Left lobe of liver (tissue), 2 donors: ENCODE measurements at regions not wholly inside any gene's neighbourhood (a gene's known extent, or its start where the extent isn't known, plus 50 kb on each side); places are given as distances from the start of the nearest gene placed in this dataset.

Source experiments
- ATAC-seq: fragments of 200-7000 bp; cut with Tn5 transposase; one replicate; pipeline ENCODE4 v1.9.1; 2020; ENCODE audit warnings: mild to moderate bottlenecking, moderate library complexity
- DNase-seq: peaks from one replicate; pipeline ENCODE4 v3.0.0-alpha.2; 2020; ENCODE audit warnings: low spot score
- donor health status: DM: no; HTN: no; CAD: no; lungs with moderate emphysema.
- donor health status: DM: no; HTN: yes; CAD: no.

GRCh38 chr17:34527908-34528470 lies 51.4 kb upstream of the TMEM132E start:
- no peak for ATAC-seq

GRCh38 chr17:34527136-34527907 lies 52.1 kb upstream of the TMEM132E start:
- no peak for DNase-seq
- ATAC-seq, result no peak

More at GRCh38 chr17:34527908-34528470, 51.4 kb upstream of the TMEM132E start:
- DNase-seq, result no peak

- ATAC-seq, result no peak
- no peak for DNase-seq
These were observed 53.7 kb upstream of the TMEM132E start for GRCh38 chr17:34525651-34526050.

- ATAC-seq (no peak), DNase-seq (no peak)
These were observed 57.4 kb upstream of the TMEM132E start for GRCh38 chr17:34521955-34522354.

- ATAC-seq (peak; percentile 27), DNase-seq (no peak)
These were observed 60.1 kb upstream of the TMEM132E start for GRCh38 chr17:34519282-34519681.

- ATAC-seq (no peak), DNase-seq (no peak)
These were observed 62.0 kb upstream of the TMEM132E start for GRCh38 chr17:34517406-34517805.

- ATAC-seq, result no peak
- DNase-seq, result no peak
These were observed 67.5 kb upstream of the TMEM132E start for GRCh38 chr17:34511931-34512330.

- ATAC-seq (no peak), DNase-seq (no peak)
These were observed 68.1 kb upstream of the TMEM132E start for GRCh38 chr17:34511265-34511664.

- ATAC-seq, result no peak
- no peak for DNase-seq
These were observed 74.4 kb upstream of the TMEM132E start for GRCh38 chr17:34504814-34505484.

GRCh38 chr17:34503528-34504195 lies 75.7 kb upstream of the TMEM132E start:
- ATAC-seq, result peak; percentile 71
- no peak for DNase-seq

- ATAC-seq (peak; percentile 45), DNase-seq (no peak)
These were observed 77.0 kb upstream of the TMEM132E start for GRCh38 chr17:34502426-34502825.

- DNase-seq (no peak), ATAC-seq (peak; percentile 60)
These were observed 79.8 kb upstream of the TMEM132E start for GRCh38 chr17:34499576-34499975.

GRCh38 chr17:34493917-34494316 lies 85.5 kb upstream of the TMEM132E start:
- ATAC-seq (peak; percentile 40), DNase-seq (no peak)

- DNase-seq (no peak), ATAC-seq (no peak)
These were observed 91.8 kb upstream of the TMEM132E start for GRCh38 chr17:34487626-34488025.

- no peak for ATAC-seq
- DNase-seq, result no peak
These were observed 92.6 kb upstream of the TMEM132E start for GRCh38 chr17:34486761-34487160.

- no peak for ATAC-seq
- DNase-seq, result no peak
These were observed 93.4 kb upstream of the TMEM132E start for GRCh38 chr17:34485999-34486398.

GRCh38 chr17:34484193-34484733 lies 95.1 kb upstream of the TMEM132E start:
- no peak for ATAC-seq
- no peak for DNase-seq

GRCh38 chr17:34482730-34483129 lies 96.7 kb upstream of the TMEM132E start:
- no peak for ATAC-seq
- DNase-seq, result no peak

- ATAC-seq, result no peak
- no peak for DNase-seq
These were observed 97.6 kb upstream of the TMEM132E start for GRCh38 chr17:34481779-34482178.

- ATAC-seq, result no peak
- no peak for DNase-seq
These were observed 100.0 kb upstream of the TMEM132E start for GRCh38 chr17:34479371-34479770.

GRCh38 chr17:34478244-34478643 lies 101.1 kb upstream of the TMEM132E start:
- no peak for DNase-seq
- ATAC-seq, result no peak
